Neural cell (in vitro differentiated cells): ENCODE measurements at regions not wholly inside any gene's neighbourhood (a gene's known extent, or its start where the extent isn't known, plus 50 kb on each side); places are given as distances from the start of the nearest gene placed in this dataset.

ENCODE experiments used
- H2AFZ ChIP-seq: fragments of 200-600, 300-800 bp; sonication (generic), shearing (Covaris generic); 2 replicates; pipeline ENCODE4 v1.6.0; 2014; ENCODE audit warnings: low read depth, mild to moderate bottlenecking, antibody characterized with exemption, low read length, moderate library complexity
- H3F3A ChIP-seq: fragments of 200-600 bp; shearing (Covaris generic); 2 replicates; pipeline ENCODE4 v1.6.1; 2016; ENCODE audit warnings: mild to moderate bottlenecking, moderate library complexity, mixed read lengths, antibody characterized with exemption, low read length; ENCODE audit not compliant: insufficient read depth, poor library complexity, severe bottlenecking
- H3K27ac ChIP-seq: fragments of 200-600, 300-800 bp; sonication (generic), shearing (Covaris generic); 2 replicates; pipeline ENCODE4 v1.5.1; 2014; ENCODE audit warnings: mild to moderate bottlenecking, low read length, moderate library complexity
- H3K27me3 ChIP-seq: fragments of 300-800, 200-600 bp; sonication (generic), shearing (Covaris generic); 2 replicates; pipeline ENCODE4 v1.6.0; 2014; ENCODE audit warnings: mild to moderate bottlenecking, low read depth, low read length, moderate library complexity; ENCODE audit not compliant: insufficient read depth
- H3K36me3 ChIP-seq: fragments of 300-800, 200-600 bp; sonication (generic), shearing (Covaris generic); 2 replicates; pipeline ENCODE4 v1.5.1; 2014; ENCODE audit warnings: mild to moderate bottlenecking, antibody characterized with exemption, low read length, moderate library complexity; ENCODE audit not compliant: insufficient read depth
- H3K4me2 ChIP-seq: fragments of 300-800, 200-600 bp; sonication (generic), shearing (Covaris generic); 2 replicates; pipeline ENCODE4 v1.6.0; 2014; ENCODE audit warnings: mild to moderate bottlenecking, low read length
- H3K4me3 ChIP-seq: fragments of 300-800, 200-600 bp; sonication (generic), shearing (Covaris generic); 2 replicates; pipeline ENCODE4 v1.5.1; 2014; ENCODE audit warnings: mild to moderate bottlenecking, low read length, moderate library complexity
- H3K79me2 ChIP-seq: fragments of 200-600 bp; shearing (Covaris generic); replicated peaks from 2 replicates; pipeline ENCODE4 v1.6.0; 2014; ENCODE audit warnings: mild to moderate bottlenecking, low read length, moderate library complexity; ENCODE audit not compliant: insufficient read depth
- H3K9ac ChIP-seq: fragments of 300-800, 200-600 bp; sonication (generic), shearing (Covaris generic); 2 replicates; pipeline ENCODE4 v1.6.1; 2016; ENCODE audit warnings: mild to moderate bottlenecking, low read length, mixed read lengths
- H3K9me2 ChIP-seq: fragments of 200-600 bp; shearing (Covaris generic); 2 replicates; pipeline ENCODE4 v1.6.1; 2016; ENCODE audit warnings: mild to moderate bottlenecking, low read length, mixed read lengths; ENCODE audit not compliant: insufficient read depth
- H3K9me3 ChIP-seq: fragments of 200-600, 300-800 bp; sonication (generic), shearing (Covaris generic); 2 replicates; pipeline ENCODE4 v1.6.1; 2016; ENCODE audit warnings: mild to moderate bottlenecking, mixed run types, low read length, moderate library complexity, mixed read lengths
- H4K20me1 ChIP-seq: fragments of 200-600 bp; shearing (Covaris generic); 2 replicates; pipeline ENCODE4 v1.6.1; 2016; ENCODE audit warnings: mild to moderate bottlenecking, mixed run types; ENCODE audit not compliant: insufficient read depth
- EP300 ChIP-seq: fragments of 450-650 bp; conservative IDR thresholded peaks from 2 replicates; pipeline ENCODE4 v1.6.1; 2014; ENCODE audit warnings: antibody characterized with exemption, mild to moderate bottlenecking, moderate library complexity; ENCODE audit not compliant: poor library complexity, severe bottlenecking
- EZH2 ChIP-seq: fragments of 200-600, 300-800 bp; shearing (Covaris generic), sonication (generic); IDR thresholded peaks from 2 replicates; pipeline ENCODE4 v1.6.1; 2014; ENCODE audit warnings: antibody characterized with exemption, low read length, borderline replicate concordance, mild to moderate bottlenecking; ENCODE audit not compliant: insufficient read depth, poor library complexity, severe bottlenecking
- MXI1 ChIP-seq: fragments of 450-650 bp; conservative IDR thresholded peaks from 2 replicates; pipeline ENCODE4 v1.6.1; 2014; ENCODE audit warnings: antibody characterized with exemption, mild to moderate bottlenecking; ENCODE audit not compliant: poor library complexity, severe bottlenecking
- POLR2AphosphoS5 ChIP-seq: IDR thresholded peaks from 2 replicates; pipeline ENCODE4 v1.6.1; 2012
- RAD21 ChIP-seq: fragments of 450-650 bp; conservative IDR thresholded peaks from 2 replicates; pipeline ENCODE4 v1.6.1; 2014; ENCODE audit warnings: antibody characterized with exemption, mild to moderate bottlenecking, moderate library complexity
- REST ChIP-seq: IDR thresholded peaks from 2 replicates; pipeline ENCODE4 v1.6.1; 2012; ENCODE audit warnings: borderline replicate concordance
- SMC3 ChIP-seq: fragments of 450-650 bp; conservative IDR thresholded peaks from 2 replicates; pipeline ENCODE4 v1.6.1; 2014; ENCODE audit warnings: antibody characterized with exemption, mild to moderate bottlenecking, moderate library complexity; ENCODE audit not compliant: poor library complexity
- TAF1 ChIP-seq: IDR thresholded peaks from 2 replicates; pipeline ENCODE4 v1.6.1; 2012; ENCODE audit warnings: low read depth
- TF ChIP-seq, protein P1 (sequence below): fragments of 450-650 bp; IDR thresholded peaks from 2 replicates; pipeline ENCODE4 v1.5.1; 2014; ENCODE audit warnings: antibody characterized with exemption, mild to moderate bottlenecking, moderate library complexity; ENCODE audit not compliant: poor library complexity, severe bottlenecking

- Histone ChIP-seq H3K9ac (no peak overlapping the region), H3K9me3 (peaks cover 3% of the 10 kb centered on the region), H3K36me3 (no peaks in the 10 kb centered on the region), H3K27ac (no peak overlapping the region), H3K4me3 (no peak overlapping the region), H3K4me2 (no peak overlapping the region), H3F3A (no peaks in the 10 kb centered on the region), H4K20me1 (no peaks in the 10 kb centered on the region), H3K27me3 (no peaks in the 10 kb centered on the region), H3K79me2 (no peaks in the 10 kb centered on the region), H3K9me2 (no peaks in the 10 kb centered on the region), H2AFZ (no peak overlapping the region)
- TF ChIP-seq, protein P1, sequence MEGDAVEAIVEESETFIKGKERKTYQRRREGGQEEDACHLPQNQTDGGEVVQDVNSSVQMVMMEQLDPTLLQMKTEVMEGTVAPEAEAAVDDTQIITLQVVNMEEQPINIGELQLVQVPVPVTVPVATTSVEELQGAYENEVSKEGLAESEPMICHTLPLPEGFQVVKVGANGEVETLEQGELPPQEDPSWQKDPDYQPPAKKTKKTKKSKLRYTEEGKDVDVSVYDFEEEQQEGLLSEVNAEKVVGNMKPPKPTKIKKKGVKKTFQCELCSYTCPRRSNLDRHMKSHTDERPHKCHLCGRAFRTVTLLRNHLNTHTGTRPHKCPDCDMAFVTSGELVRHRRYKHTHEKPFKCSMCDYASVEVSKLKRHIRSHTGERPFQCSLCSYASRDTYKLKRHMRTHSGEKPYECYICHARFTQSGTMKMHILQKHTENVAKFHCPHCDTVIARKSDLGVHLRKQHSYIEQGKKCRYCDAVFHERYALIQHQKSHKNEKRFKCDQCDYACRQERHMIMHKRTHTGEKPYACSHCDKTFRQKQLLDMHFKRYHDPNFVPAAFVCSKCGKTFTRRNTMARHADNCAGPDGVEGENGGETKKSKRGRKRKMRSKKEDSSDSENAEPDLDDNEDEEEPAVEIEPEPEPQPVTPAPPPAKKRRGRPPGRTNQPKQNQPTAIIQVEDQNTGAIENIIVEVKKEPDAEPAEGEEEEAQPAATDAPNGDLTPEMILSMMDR = no peak
- no peak for TF ChIP-seq EP300
- no peak for TF ChIP-seq SMC3
- TF ChIP-seq RAD21 = no peak
- no peak for TF ChIP-seq MXI1
- TF ChIP-seq EZH2 = no peak
- no peak for TF ChIP-seq TAF1
- TF ChIP-seq REST = no peak
- TF ChIP-seq POLR2AphosphoS5 = no peak
Observed at GRCh38 chr6:145228962-145229582, 506.2 kb downstream of the EPM2A start.

DNA sequence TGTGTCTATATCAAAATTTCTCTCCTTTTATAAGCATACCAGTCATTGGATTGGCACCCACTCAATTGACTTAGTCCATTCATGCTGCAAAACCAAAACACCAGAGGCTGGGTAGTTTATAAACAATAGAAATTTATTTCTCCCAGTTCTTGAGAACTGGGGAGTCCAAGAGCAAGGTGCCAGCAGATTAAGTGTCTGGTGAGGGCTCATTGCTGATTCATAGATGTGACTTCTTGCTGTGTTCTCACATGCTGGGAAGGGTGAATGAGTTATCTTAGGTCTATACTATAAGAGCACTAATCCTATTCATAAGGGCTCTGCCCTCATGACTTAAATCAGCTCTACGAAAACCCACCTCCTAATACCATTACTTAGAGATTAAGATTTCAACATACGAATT lies 501.4 kb downstream of the EPM2A start:
- no peak overlapping the region for H2AFZ ChIP-seq
- no peaks in the 10 kb centered on the region for H3K79me2 ChIP-seq
- no peak overlapping the region for H3K4me2 ChIP-seq
- H3F3A ChIP-seq = no peaks in the 10 kb centered on the region
- no peak overlapping the region for H3K4me3 ChIP-seq
- no peak for TF ChIP-seq EZH2
- no peak for TF ChIP-seq EP300
- TF ChIP-seq POLR2AphosphoS5 = no peak
- TF ChIP-seq REST = no peak
- TF ChIP-seq TAF1 = no peak
- TF ChIP-seq SMC3 = no peak
- no peak for TF ChIP-seq RAD21
- TF ChIP-seq MXI1 = no peak
- TF ChIP-seq, protein P1 = no peak
- no peaks in the 10 kb centered on the region for H4K20me1 ChIP-seq
- H3K36me3 ChIP-seq = no peaks in the 10 kb centered on the region
- no peaks in the 10 kb centered on the region for H3K27me3 ChIP-seq
- peaks cover 3% of the 10 kb centered on the region for H3K9me3 ChIP-seq
- H3K9ac ChIP-seq = no peak overlapping the region
- no peak overlapping the region for H3K27ac ChIP-seq
- H3K9me2 ChIP-seq = no peaks in the 10 kb centered on the region
